ENCODE measurements at regions not wholly inside any gene's neighbourhood (a gene's known extent, or its start where the extent isn't known, plus 50 kb on each side); places are given as distances from the start of the nearest gene placed in this dataset.

- TF ChIP-seq CTCF (conservative IDR thresholded peaks at IDR 0.05; ENCODE audit: low read depth, low read length), result no peak
- no peak for TF ChIP-seq POLR2A (IDR thresholded peaks at IDR 0.05; ENCODE audit: low read depth, low read length)
- no peak for TF ChIP-seq CEBPB (IDR thresholded peaks at IDR 0.05; ENCODE audit: low read depth, low read length)
Observed at GRCh38 chr11:34774604-34775003, 141.6 kb downstream of the APIP start.
